GM06990 (cell line): ENCODE measurements at regions not wholly inside any gene's neighbourhood (a gene's known extent, or its start where the extent isn't known, plus 50 kb on each side); places are given as distances from the start of the nearest gene placed in this dataset.

Experiments used
- DNase-seq: peaks from one replicate; pipeline ENCODE4 v3.0.0-alpha.2; 2011; ENCODE audit not compliant: insufficient read length; ENCODE audit errors: extremely low read depth
- H3K27me3 ChIP-seq: replicated peaks from 2 replicates; pipeline ENCODE4 v1.6.0; 2011; ENCODE audit warnings: low read length; ENCODE audit not compliant: control insufficient read depth, insufficient read depth
- H3K36me3 ChIP-seq: 2 replicates; pipeline ENCODE4 v1.5.1; 2011; ENCODE audit warnings: low read length; ENCODE audit not compliant: control insufficient read depth, insufficient read depth
- H3K4me3 ChIP-seq: replicated peaks from 2 replicates; pipeline ENCODE4 v1.5.1; 2011; ENCODE audit warnings: low read depth, mild to moderate bottlenecking, control low read depth, low read length
- TF ChIP-seq, protein P1 (sequence below): IDR thresholded peaks from 2 replicates; pipeline ENCODE4 v1.5.1; 2011; ENCODE audit warnings: low read length, control low read depth, mild to moderate bottlenecking, inconsistent platforms; ENCODE audit not compliant: insufficient read depth, poor library complexity, severe bottlenecking

DNA sequence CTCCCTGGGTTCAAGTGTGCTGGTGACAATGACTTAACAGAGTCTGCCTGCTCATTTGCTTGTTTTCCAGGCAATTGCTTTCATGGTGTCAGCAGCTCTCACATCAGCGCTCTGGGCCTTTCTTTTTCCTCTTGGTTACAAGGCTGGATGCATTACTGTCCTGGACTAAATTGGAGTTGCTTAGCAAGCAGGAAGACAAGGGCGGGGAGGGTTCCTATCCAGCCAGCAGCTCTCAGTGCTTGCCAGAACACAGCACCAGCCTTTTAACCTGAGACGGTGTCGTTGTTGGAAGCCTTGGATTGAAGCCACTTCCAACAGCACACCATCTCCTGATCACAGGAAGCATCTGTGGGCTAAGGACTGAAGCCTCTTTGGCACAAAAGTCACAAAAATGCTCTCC, 606.9 kb downstream of the CDH26 start:
- no peaks in the 10 kb centered on the region for H3K27me3 ChIP-seq
- TF ChIP-seq, protein P1, sequence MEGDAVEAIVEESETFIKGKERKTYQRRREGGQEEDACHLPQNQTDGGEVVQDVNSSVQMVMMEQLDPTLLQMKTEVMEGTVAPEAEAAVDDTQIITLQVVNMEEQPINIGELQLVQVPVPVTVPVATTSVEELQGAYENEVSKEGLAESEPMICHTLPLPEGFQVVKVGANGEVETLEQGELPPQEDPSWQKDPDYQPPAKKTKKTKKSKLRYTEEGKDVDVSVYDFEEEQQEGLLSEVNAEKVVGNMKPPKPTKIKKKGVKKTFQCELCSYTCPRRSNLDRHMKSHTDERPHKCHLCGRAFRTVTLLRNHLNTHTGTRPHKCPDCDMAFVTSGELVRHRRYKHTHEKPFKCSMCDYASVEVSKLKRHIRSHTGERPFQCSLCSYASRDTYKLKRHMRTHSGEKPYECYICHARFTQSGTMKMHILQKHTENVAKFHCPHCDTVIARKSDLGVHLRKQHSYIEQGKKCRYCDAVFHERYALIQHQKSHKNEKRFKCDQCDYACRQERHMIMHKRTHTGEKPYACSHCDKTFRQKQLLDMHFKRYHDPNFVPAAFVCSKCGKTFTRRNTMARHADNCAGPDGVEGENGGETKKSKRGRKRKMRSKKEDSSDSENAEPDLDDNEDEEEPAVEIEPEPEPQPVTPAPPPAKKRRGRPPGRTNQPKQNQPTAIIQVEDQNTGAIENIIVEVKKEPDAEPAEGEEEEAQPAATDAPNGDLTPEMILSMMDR = no peak
- H3K36me3 ChIP-seq = no peaks in the 10 kb centered on the region
- no peak for DNase-seq
- H3K4me3 ChIP-seq = no peak overlapping the region

DNA sequence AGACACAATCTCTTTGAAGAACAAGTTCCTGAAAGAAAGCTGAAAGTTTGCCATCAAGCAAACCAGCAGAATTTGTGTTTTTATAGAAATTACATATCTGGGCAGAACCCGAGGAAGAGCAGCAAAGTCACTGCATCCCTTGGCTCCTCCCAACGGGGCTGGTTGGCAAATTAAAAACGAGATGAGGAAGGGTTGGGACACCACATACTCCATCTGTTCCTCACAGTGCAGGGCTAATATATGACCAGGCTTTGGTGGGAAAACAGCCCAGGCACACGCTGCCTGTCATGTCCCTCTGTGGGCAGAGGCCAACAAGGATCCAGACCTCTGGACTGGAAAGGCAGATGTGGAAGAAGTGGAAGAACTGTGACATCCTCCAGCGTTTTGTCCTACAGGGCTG, 607.3 kb downstream of the CDH26 start:
- Histone ChIP-seq H3K4me3 (no peak overlapping the region), H3K36me3 (no peaks in the 10 kb centered on the region), H3K27me3 (no peaks in the 10 kb centered on the region)
- TF ChIP-seq, protein P1 = no peak
- DNase-seq = no peak

DNA sequence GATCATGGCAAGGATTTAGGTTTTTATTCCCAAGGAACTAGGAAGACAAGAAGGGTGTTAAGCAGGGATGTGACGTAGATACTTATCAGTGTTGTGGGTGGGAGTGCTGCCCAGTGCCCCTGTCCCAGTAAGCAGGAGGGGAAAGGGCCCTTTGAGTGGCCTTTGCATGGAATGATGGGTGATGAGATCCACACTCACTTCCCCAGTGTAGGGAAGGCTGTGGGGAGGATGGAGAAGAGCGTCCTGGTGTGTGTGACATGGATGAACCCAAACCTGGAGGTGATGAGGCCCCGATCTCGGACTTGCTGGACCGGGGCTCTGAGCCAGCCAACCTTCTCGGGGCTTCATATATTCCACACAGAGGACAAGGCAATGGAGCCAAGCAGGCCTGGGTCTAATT, 610.9 kb downstream of the CDH26 start:
- TF ChIP-seq, protein P1 = no peak
- Histone ChIP-seq H3K4me3 (no peak overlapping the region), H3K36me3 (no peaks in the 10 kb centered on the region), H3K27me3 (no peaks in the 10 kb centered on the region)
- no peak for DNase-seq

DNA sequence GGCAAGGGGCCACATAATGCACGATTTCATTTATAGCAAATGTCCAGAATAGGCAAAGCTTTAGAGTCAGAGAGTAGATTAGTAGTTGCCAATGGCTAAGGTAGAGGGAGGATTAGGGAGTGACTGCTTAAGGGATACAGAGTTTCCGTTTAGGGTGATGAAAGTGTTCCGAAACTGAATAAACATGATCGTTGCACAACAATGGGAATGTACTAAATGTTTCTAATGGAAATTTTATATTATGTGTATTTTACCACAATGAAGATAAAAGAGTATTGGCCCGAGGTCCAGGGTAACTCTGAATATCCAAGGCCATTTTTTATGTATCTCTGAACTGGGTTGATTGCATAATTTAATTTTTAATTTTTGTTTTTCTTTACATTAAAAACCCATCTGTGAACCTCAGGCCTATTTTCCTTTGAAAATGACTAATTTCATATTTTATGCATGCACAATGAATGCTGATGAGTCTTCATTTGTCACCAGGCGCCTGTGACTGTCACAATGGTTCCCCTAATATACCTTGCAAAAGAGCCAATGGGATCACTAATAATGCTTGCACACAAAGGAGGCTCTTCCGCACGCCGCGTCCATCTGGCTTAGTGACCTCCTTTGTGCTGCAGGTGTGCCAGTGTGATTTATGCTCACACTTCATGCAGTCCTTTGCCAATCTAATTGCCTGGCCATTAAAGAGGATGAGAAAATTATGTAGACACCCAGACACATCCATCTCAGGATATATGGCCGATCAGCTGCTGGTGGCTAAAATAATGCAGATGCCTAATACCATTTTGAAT, 612.5 kb downstream of the CDH26 start:
- Histone ChIP-seq H3K27me3 (no peaks in the 10 kb centered on the region), H3K36me3 (no peaks in the 10 kb centered on the region), H3K4me3 (no peak overlapping the region)
- TF ChIP-seq, protein P1 = no peak
- DNase-seq = no peak

DNA sequence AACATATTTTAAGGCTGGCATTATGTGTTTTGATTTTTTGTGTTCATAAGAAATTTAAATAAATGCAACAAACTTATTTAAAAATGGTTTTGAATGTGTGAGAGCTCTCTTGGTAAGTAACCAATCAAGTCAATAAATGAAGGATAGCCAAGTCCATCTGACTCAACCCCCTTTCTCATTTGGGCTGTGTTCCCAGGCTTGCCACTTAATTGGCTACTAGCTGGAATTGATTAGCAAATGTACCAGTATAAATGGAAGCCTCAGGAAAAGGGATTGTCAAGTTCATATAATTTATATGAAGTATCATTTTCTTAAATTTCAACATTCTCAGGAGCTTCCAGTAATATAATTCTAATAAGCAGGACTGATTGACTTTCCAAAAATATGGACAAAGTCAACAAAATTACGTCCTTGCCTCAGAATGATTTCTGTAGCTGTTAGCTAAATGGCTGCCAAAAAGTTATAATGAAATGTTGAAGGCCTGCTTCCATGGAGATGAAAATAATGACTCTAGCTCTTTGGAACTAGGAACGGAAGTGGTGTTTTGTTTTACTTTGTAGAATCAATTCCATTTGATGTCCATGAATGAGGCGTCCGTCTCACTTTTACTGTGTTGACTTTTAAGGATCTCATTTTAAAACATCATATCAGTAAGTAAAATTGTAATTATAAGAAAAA, 614.9 kb downstream of the CDH26 start:
- H3K27me3 ChIP-seq = no peaks in the 10 kb centered on the region
- DNase-seq = no peak
- no peak overlapping the region for H3K4me3 ChIP-seq
- TF ChIP-seq, protein P1 = no peak
- no peaks in the 10 kb centered on the region for H3K36me3 ChIP-seq
